Upper lobe of left lung (tissue), 6 donors: ENCODE measurements at regions not wholly inside any gene's neighbourhood (a gene's known extent, or its start where the extent isn't known, plus 50 kb on each side); places are given as distances from the start of the nearest gene placed in this dataset.

Source experiments
- ATAC-seq, 2 donors: fragments of 200-7000 bp; cut with Tn5 transposase; one replicate each; pipeline ENCODE4 v1.9.1; 2022; ENCODE audit warnings: mild to moderate bottlenecking in 2 of 2, moderate library complexity in 2 of 2; ENCODE audit not compliant: low FRiP score in 2 of 2
- DNase-seq, 2 donors: peaks; one replicate each; pipeline ENCODE4 v3.0.0-alpha.2; 2019 to 2020
- H3K27ac ChIP-seq, 4 donors: fragments of 200-600 bp; sonication (generic); one replicate each; pipeline ENCODE4 v1.5.1; 2016 to 2019
- H3K27me3 ChIP-seq, 4 donors: fragments of 200-600 bp; sonication (generic); one replicate each; pipeline ENCODE4 v1.5.1; 2017 to 2019
- H3K36me3 ChIP-seq, 4 donors: fragments of 200-600 bp; sonication (generic); one replicate each; pipeline ENCODE4 v1.5.1; 2016 to 2019
- H3K4me1 ChIP-seq, 4 donors: fragments of 200-600 bp; sonication (generic); one replicate each; pipeline ENCODE4 v1.5.1; 2018 to 2019
- H3K4me3 ChIP-seq, 4 donors: fragments of 200-600 bp; sonication (generic); one replicate each; pipeline ENCODE4 v1.5.1; 2017 to 2019; ENCODE audit warnings: mild to moderate bottlenecking in 2 of 4, moderate library complexity in 1 of 4
- H3K9me3 ChIP-seq, 4 donors: fragments of 200-600 bp; sonication (generic); one replicate each; pipeline ENCODE4 v1.5.1; 2018 to 2019
- CTCF ChIP-seq, 6 experiments: fragments of 450-650 bp in 4 of 6; fragments of 200-600 bp in 2 of 6; sonication (generic) in 2 of 6; IDR thresholded peaks; one replicate each; pipeline ENCODE4 v1.5.1; 2016 to 2019; ENCODE audit warnings: antibody characterized with exemption in 6 of 6
- EP300 ChIP-seq, 4 donors: sonication (generic); formaldehyde crosslinking; IDR thresholded peaks; one replicate each; pipeline ENCODE4 v1.5.1; 2017; ENCODE audit warnings: antibody characterized with exemption in 4 of 4, control low read depth in 2 of 4
- POLR2A ChIP-seq, 4 donors: fragments of 450-650 bp; IDR thresholded peaks; one replicate each; pipeline ENCODE4 v1.5.1; 2016 to 2017; ENCODE audit warnings: antibody characterized with exemption in 4 of 4, mild to moderate bottlenecking in 2 of 4
- POLR2AphosphoS5 ChIP-seq, 2 donors: sonication (generic); formaldehyde crosslinking; IDR thresholded peaks; one replicate each; pipeline ENCODE4 v1.5.1; 2017; ENCODE audit warnings: antibody characterized with exemption in 2 of 2
- WGBS, 2 donors: methylation state at CpG; one replicate each; pipeline ENCODE4 v1.1.5; 2017 to 2018; 5-methylcytosine and 5-hydroxymethylcytosine counted together
- donor health status: DM: no; HTN: no; CAD: no; lungs with moderate emphysema.
- donor health status: DM: no; HTN: yes; CAD: no; lungs with severe emphysema.

- ATAC-seq (no peak), DNase-seq (no peak)
Measured at GRCh38 chr22:47928631-47929030, 1166.2 kb downstream of the TBC1D22A start.

GRCh38 chr22:47927648-47928210 is 1165.3 kb downstream of the TBC1D22A start:
- no peaks in the 10 kb centered on the region for H3K27me3 ChIP-seq
- no peaks in the 10 kb centered on the region for H3K4me1 ChIP-seq
- no peak overlapping the region for H3K27ac ChIP-seq
- TF ChIP-seq CTCF (IDR thresholded peaks at IDR 0.05) (no peak), POLR2A (IDR thresholded peaks at IDR 0.05) (no peak), EP300 (IDR thresholded peaks at IDR 0.05) (no peak), POLR2AphosphoS5 (IDR thresholded peaks at IDR 0.05) (no peak)
- H3K36me3 ChIP-seq: no peaks in the 10 kb centered on the region
- H3K9me3 ChIP-seq: no peaks in the 10 kb centered on the region
- peak in 1 of 2 donors; percentile 23 for DNase-seq
- 89 to 93% methylated on average over 13 to 21 of the region's 21 CpGs for WGBS, 2 donors
- no peak overlapping the region for H3K4me3 ChIP-seq
- no peak for ATAC-seq

More at GRCh38 chr22:47928631-47929030, 1166.2 kb downstream of the TBC1D22A start:
- no peak overlapping the region for H3K27ac ChIP-seq
- TF ChIP-seq EP300 (IDR thresholded peaks at IDR 0.05) (no peak), POLR2AphosphoS5 (IDR thresholded peaks at IDR 0.05) (no peak), POLR2A (IDR thresholded peaks at IDR 0.05) (no peak), CTCF (IDR thresholded peaks at IDR 0.05) (no peak)
- WGBS, 2 donors: 34 to 48% methylated on average over 4 of the region's 4 CpGs
- H3K36me3 ChIP-seq: no peaks in the 10 kb centered on the region
- H3K27me3 ChIP-seq: no peaks in the 10 kb centered on the region
- no peaks in the 10 kb centered on the region for H3K9me3 ChIP-seq
- no peak overlapping the region for H3K4me3 ChIP-seq
- H3K4me1 ChIP-seq: no peaks in the 10 kb centered on the region

GRCh38 chr22:47923011-47923427 is 1160.6 kb downstream of the TBC1D22A start:
- DNase-seq: no peak
- Histone ChIP-seq H3K9me3 (no peaks in the 10 kb centered on the region), H3K27me3 (no peaks in the 10 kb centered on the region), H3K4me3 (no peak overlapping the region), H3K27ac (no peak overlapping the region), H3K36me3 (no peaks in the 10 kb centered on the region), H3K4me1 (no peaks in the 10 kb centered on the region)
- no peak for TF ChIP-seq POLR2AphosphoS5 (IDR thresholded peaks at IDR 0.05)
- no peak for TF ChIP-seq POLR2A (IDR thresholded peaks at IDR 0.05)
- no peak for TF ChIP-seq CTCF (IDR thresholded peaks at IDR 0.05)
- no peak for TF ChIP-seq EP300 (IDR thresholded peaks at IDR 0.05)
- ATAC-seq: no peak
- WGBS, 2 donors: 89 to 93% methylated on average over 10 to 11 of the region's 11 CpGs

GRCh38 chr22:47921906-47922305 is 1159.5 kb downstream of the TBC1D22A start:
- TF ChIP-seq POLR2AphosphoS5 (IDR thresholded peaks at IDR 0.05) (no peak), CTCF (IDR thresholded peaks at IDR 0.05) (no peak), EP300 (IDR thresholded peaks at IDR 0.05) (no peak), POLR2A (IDR thresholded peaks at IDR 0.05) (no peak)
- Histone ChIP-seq H3K4me1 (no peaks in the 10 kb centered on the region), H3K27ac (no peak overlapping the region), H3K4me3 (no peak overlapping the region), H3K27me3 (no peaks in the 10 kb centered on the region), H3K36me3 (no peaks in the 10 kb centered on the region), H3K9me3 (no peaks in the 10 kb centered on the region)
- 75 to 79% methylated on average over 3 of the region's 3 CpGs for WGBS, 2 donors
- no peak for DNase-seq
- ATAC-seq: no peak

DNA sequence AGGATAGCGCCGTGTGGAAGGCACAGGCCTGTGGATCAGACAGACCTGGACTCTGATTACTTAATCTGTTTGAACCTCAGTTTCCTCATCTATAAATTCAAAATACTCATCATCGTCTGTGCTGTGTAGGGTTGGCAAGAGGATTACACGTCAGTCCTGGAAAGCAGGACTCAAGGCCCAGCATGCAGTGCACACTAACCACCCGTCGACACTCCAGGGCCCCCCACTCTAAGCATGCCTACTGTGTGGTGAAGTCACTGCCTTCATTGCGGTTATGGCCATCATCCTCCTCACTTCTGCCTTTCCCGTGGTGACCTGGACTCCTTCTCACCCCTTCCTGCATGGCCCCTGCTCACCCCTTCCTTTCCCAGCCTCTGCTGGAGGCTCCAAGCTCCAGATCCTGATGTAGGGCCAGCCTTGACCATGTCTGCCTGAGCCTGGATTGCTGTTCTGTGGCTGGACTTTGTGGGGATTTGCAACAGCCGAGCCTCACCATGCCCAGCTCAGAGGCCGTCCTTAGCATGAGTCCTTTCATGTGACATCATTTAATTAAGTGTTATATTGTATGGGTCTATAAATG is 1158.0 kb downstream of the TBC1D22A start:
- WGBS, 2 donors: 74 to 88% methylated on average over 10 of the region's 10 CpGs

More for the DNA sequence above, 1158.0 kb downstream of the TBC1D22A start:
- no peak overlapping the region for H3K27ac ChIP-seq
- no peaks in the 10 kb centered on the region for H3K4me1 ChIP-seq
- DNase-seq (no peak), ATAC-seq (no peak)
- no peaks in the 10 kb centered on the region for H3K9me3 ChIP-seq
- no peaks in the 10 kb centered on the region for H3K36me3 ChIP-seq
- TF ChIP-seq EP300 (IDR thresholded peaks at IDR 0.05): no peak
- TF ChIP-seq POLR2A (IDR thresholded peaks at IDR 0.05): no peak
- no peak overlapping the region for H3K4me3 ChIP-seq
- no peaks in the 10 kb centered on the region for H3K27me3 ChIP-seq
